Gastrocnemius medialis (tissue), 4 donors: ENCODE measurements at regions not wholly inside any gene's neighbourhood (a gene's known extent, or its start where the extent isn't known, plus 50 kb on each side); places are given as distances from the start of the nearest gene placed in this dataset.

Experiments
- ATAC-seq, 2 donors: fragments of 150-250 bp; one replicate each; pipeline ENCODE4 v1.9.1; 2016
- DNase-seq, 2 donors: peaks; one replicate each; pipeline ENCODE4 v3.0.0-alpha.2; 2019
- H3K27ac ChIP-seq, 4 donors: fragments of 200-600 bp; sonication (generic); 1 replicate in 1 of 4; 2 replicates in 3 of 4; pipeline ENCODE4 v1.5.1; 2016 to 2018; ENCODE audit warnings: mild to moderate bottlenecking in 2 of 4, moderate library complexity in 1 of 4
- H3K27me3 ChIP-seq, 3 donors: fragments of 200-600 bp; sonication (generic) in 2 of 3; 1 replicate in 1 of 3; 2 replicates in 2 of 3; pipeline versions ENCODE4 v1.5.1 to v1.6.0; 2016 to 2019; ENCODE audit warnings: mild to moderate bottlenecking in 1 of 3, moderate library complexity in 1 of 3
- H3K36me3 ChIP-seq, 2 donors: fragments of 200-600 bp; sonication (generic) in 1 of 2; one replicate each; pipeline ENCODE4 v1.5.1; 2017 to 2018
- H3K4me1 ChIP-seq, 2 donors: fragments of 200-600 bp; sonication (generic) in 1 of 2; one replicate each; pipeline ENCODE4 v1.5.1; 2016 to 2017; ENCODE audit warnings: mild to moderate bottlenecking in 2 of 2
- H3K4me3 ChIP-seq, 4 donors: fragments of 200-600 bp; sonication (generic) in 3 of 4; 1 replicate in 1 of 4; 2 replicates in 3 of 4; pipeline ENCODE4 v1.5.1; 2016 to 2019; ENCODE audit warnings: mild to moderate bottlenecking in 2 of 4
- H3K9me3 ChIP-seq, 3 donors: fragments of 200-600 bp; sonication (generic) in 2 of 3; 1 replicate in 1 of 3; 2 replicates in 2 of 3; pipeline ENCODE4 v1.5.1; 2016 to 2019
- CTCF ChIP-seq, 5 experiments: fragments of 450-650 bp in 3 of 5; fragments of 200-600 bp in 2 of 5; sonication (generic) in 2 of 5; IDR thresholded peaks in 4 of 5; conservative IDR thresholded peaks in 1 of 5; 1 replicate in 4 of 5; 2 replicates in 1 of 5; pipeline ENCODE4 v1.5.1; 2016 to 2019; ENCODE audit warnings: antibody characterized with exemption in 5 of 5, mild to moderate bottlenecking in 3 of 5, moderate library complexity in 3 of 5
- POLR2A ChIP-seq, 2 donors: fragments of 450-650 bp; IDR thresholded peaks; one replicate each; pipeline ENCODE4 v1.6.1; 2017; ENCODE audit warnings: antibody characterized with exemption in 2 of 2, mild to moderate bottlenecking in 2 of 2, moderate library complexity in 2 of 2
- in situ Hi-C, 4 donors: fragments of 200-750 bp; cut with MboI; loops; one replicate each; pipeline versions ENCODE4 v1.15.0 to v1.8.0; 2017; ENCODE audit warnings: low sequenced_read_pairs in 4 of 4
- intact Hi-C: fragments of 100-400 bp; cut with DNase I; formaldehyde crosslinking; loops from one replicate; pipeline ENCODE4 v1.15.1; 2023; ENCODE audit warnings: low total_unique reads

GRCh38 chr16:73560497-73560896 lies 512.6 kb upstream of the ZFHX3 start:
- Histone ChIP-seq H3K4me1 (no peaks in the 10 kb centered on the region), H3K27ac (no peak overlapping the region), H3K27me3 (no peaks in the 10 kb centered on the region), H3K9me3 (no peaks in the 10 kb centered on the region), H3K36me3 (no peaks in the 10 kb centered on the region), H3K4me3 (no peak overlapping the region)
- DNase-seq = no peak
- in situ Hi-C loops (loop anchor here in 1 of 4 donors (10.0 kb wide), 1 partner anchor 324 kb away; no protein-coding TSS in a partner anchor), intact Hi-C loops (no loop called here)
- ATAC-seq = no peak
- TF ChIP-seq POLR2A (IDR thresholded peaks at IDR 0.05) = no peak
- no peak for TF ChIP-seq CTCF (IDR thresholded peaks at IDR 0.05 in 4 of 5, conservative IDR thresholded peaks at IDR 0.05 in 1 of 5)

- in situ Hi-C loops = no loop called here
These were observed 510.3 kb upstream of the ZFHX3 start for GRCh38 chr16:73558219-73558618.

GRCh38 chr16:73553941-73554660 lies 506.2 kb upstream of the ZFHX3 start:
- ATAC-seq = no peak
- H3K27ac ChIP-seq = no peak overlapping the region
- H3K4me3 ChIP-seq = no peak overlapping the region
- no peaks in the 10 kb centered on the region for H3K27me3 ChIP-seq
- H3K4me1 ChIP-seq = no peaks in the 10 kb centered on the region
- TF ChIP-seq CTCF (IDR thresholded peaks at IDR 0.05 in 4 of 5, conservative IDR thresholded peaks at IDR 0.05 in 1 of 5) (no peak), POLR2A (IDR thresholded peaks at IDR 0.05) (no peak)
- no peaks in the 10 kb centered on the region for H3K9me3 ChIP-seq
- DNase-seq = no peak
- intact Hi-C loops = no loop called here
- in situ Hi-C loops = no loop called here
- no peaks in the 10 kb centered on the region for H3K36me3 ChIP-seq

More at GRCh38 chr16:73558219-73558618, 510.3 kb upstream of the ZFHX3 start:
- intact Hi-C loops = no loop called here
- H3K4me1 ChIP-seq = no peaks in the 10 kb centered on the region
- no peaks in the 10 kb centered on the region for H3K36me3 ChIP-seq
- TF ChIP-seq CTCF (IDR thresholded peaks at IDR 0.05 in 4 of 5, conservative IDR thresholded peaks at IDR 0.05 in 1 of 5) = no peak
- no peak for TF ChIP-seq POLR2A (IDR thresholded peaks at IDR 0.05)
- DNase-seq (no peak), ATAC-seq (no peak)
- H3K4me3 ChIP-seq = no peak overlapping the region
- no peaks in the 10 kb centered on the region for H3K27me3 ChIP-seq
- no peaks in the 10 kb centered on the region for H3K9me3 ChIP-seq
- H3K27ac ChIP-seq = no peak overlapping the region

- Histone ChIP-seq H3K4me1 (no peaks in the 10 kb centered on the region), H3K4me3 (no peak overlapping the region), H3K9me3 (no peaks in the 10 kb centered on the region), H3K27ac (no peak overlapping the region), H3K27me3 (peaks cover 0 to 3% (median 2%) of the 10 kb centered on the region in 3 donors), H3K36me3 (no peaks in the 10 kb centered on the region)
- DNase-seq = no peak
- no peak for ATAC-seq
- TF ChIP-seq POLR2A (IDR thresholded peaks at IDR 0.05) (no peak), CTCF (IDR thresholded peaks at IDR 0.05 in 4 of 5, conservative IDR thresholded peaks at IDR 0.05 in 1 of 5) (no peak)
- intact Hi-C loops (no loop called here), in situ Hi-C loops (no loop called here)
These were observed 502.2 kb upstream of the ZFHX3 start for GRCh38 chr16:73549984-73550631.
